IPS-NIHi7 (cell line): ENCODE measurements at regions not wholly inside any gene's neighbourhood (a gene's known extent, or its start where the extent isn't known, plus 50 kb on each side); places are given as distances from the start of the nearest gene placed in this dataset.

Source experiments
- DNase-seq: peaks from one replicate; pipeline ENCODE4 v3.0.0; 2012; ENCODE audit warnings: mixed read lengths; ENCODE audit errors: extremely low spot score

DNA sequence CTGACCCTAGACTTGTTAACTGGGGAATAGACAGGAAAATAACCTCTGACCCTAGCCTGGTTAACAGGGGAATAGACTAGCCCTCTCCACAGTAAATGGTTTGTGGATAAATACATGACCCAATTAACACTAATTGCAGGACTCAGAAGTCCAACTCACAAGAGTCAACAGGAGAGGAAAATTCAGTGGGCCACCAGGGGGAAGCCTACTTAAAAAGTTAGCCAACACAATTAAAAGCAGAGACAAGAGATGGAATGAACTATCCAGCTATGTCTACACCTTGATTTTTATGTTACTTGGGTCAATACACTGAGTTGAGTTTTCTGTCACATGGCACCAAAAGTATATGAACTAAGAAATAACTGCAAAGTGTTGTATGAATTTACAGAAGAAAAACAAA lies 158.8 kb upstream of the SLC39A10 start:
- DNase-seq: peak; percentile 31

DNA sequence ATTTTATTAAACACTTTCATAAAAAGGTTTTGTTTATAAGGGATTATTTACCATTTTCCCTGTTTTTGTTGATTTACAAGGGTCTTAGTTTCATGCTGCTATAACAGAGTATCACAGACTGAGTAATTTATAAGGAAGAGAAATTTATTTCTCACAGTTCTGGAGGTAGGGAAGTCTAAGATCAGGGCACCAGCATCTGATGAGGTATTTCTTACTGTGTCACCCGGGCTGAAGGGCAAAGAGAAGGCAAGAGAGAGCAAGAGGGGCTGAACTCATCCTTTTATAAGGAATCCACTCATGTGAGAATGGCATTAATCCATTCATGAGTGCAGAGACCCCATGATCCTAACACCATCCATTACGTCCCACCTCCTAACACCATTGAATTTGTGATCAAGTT lies 160.0 kb upstream of the SLC39A10 start:
- no peak for DNase-seq

DNA sequence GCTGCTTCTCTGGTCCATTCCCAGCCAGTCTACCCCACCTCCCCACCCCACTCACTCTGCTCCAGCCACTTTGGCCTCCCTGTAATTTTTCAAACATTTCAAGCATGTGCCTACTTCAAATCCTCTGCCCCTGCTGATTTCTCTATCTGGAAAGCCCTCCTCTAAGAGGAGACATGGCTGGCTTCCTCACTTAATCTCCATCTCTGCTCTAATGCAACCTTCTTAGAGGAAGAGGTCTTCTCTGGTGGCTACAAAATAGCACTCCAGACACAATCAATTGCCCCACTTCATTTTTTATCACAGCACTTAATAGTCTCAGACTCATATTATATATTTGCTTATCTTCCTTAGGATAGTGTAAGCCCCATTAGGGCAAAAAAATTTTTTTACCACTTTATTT lies 161.1 kb upstream of the SLC39A10 start:
- no peak for DNase-seq

DNA sequence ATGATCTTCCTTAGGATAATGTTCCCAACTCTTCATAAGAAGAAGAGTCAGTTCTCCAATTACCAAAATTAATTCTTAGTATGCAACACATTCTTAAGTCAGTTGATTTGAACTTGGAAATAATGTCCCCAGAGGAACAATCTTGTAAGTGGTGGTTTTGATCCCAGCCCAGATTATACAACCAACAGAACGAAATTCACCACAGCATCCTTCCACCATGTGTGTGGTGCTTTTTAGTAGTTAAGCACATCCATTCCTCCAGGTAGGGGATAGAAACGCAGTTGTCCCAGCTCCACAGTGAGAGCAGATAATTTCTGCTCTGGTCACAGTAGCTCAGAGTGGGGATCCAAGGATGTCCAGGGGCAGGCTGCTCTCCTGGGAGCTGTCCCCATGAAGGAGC lies 161.7 kb upstream of the SLC39A10 start:
- DNase-seq: no peak

DNA sequence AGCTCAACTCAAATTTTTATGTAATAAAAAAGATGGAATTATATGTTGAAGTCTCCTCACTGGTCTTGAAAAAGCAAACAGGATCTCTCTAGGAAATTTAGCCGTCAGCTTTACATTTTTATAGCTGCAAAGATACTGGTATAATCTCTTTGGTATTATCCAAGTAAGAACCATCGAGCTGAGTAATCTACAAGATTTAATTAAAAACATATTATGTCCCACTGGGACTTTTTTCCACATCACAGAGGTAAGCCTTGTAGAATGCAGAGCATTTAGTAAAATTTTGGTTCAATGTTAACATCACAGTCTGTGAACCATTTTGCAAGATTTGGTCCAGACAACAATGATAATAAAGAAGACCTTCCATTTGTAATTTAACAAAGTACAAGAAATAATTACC lies 162.6 kb upstream of the SLC39A10 start:
- no peak for DNase-seq

DNA sequence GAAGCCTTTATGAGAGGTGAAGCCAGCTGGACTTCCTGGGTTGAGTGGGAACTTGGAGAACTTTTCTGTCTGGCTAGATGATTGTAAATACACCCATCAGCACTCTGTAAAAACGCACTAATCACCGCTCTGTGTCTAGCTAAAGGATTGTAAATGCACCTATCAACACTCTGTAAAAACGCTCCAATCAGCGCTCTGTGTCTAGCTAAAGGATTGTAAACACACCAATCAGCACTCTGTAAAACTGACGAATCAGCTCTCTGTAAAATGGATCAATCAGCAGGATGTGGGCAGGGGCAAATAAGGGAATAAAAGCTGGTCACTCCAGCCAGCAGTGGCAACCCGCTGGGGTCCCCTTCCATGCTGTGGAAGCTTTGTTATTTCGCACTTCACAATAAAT lies 163.6 kb upstream of the SLC39A10 start:
- no peak for DNase-seq

DNA sequence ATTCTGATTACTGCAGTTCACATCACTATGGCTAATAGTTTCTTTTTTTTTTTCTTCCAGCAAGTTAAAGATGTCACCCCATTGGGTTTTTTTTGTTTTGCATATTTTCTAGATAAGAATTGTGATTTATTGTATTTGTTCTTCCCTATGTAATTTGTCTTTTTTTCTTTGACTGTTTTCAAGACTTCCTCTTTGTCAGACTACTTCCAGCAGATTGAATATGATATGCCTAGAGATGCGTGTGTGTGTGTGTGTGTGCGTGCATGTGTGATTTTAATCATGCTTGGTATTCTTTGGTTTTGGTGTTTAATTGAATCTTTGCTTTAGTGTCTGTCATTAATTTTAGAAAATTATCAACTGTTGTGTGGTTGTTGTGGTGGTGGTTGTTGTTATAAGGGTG lies 166.7 kb upstream of the SLC39A10 start:
- DNase-seq: no peak

DNA sequence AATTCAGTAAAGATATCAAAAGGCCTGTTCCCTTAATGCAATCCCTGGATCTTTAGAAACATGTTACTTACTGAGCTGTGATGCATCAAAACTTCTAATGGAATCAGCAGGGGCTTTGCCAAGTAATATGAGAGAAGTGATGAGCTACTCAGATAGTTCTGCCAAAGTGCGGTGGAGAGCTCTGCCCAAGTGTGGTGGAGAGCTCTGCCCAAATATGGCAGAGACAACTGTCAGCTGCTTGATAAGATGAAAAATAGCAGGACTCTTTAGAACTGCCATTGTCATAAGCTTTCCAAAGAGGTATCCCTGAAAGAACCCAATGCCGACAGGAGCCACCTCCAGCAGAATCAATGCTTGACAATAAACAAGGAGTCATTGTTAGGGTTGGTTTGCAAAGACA lies 167.9 kb upstream of the SLC39A10 start:
- DNase-seq: no peak

DNA sequence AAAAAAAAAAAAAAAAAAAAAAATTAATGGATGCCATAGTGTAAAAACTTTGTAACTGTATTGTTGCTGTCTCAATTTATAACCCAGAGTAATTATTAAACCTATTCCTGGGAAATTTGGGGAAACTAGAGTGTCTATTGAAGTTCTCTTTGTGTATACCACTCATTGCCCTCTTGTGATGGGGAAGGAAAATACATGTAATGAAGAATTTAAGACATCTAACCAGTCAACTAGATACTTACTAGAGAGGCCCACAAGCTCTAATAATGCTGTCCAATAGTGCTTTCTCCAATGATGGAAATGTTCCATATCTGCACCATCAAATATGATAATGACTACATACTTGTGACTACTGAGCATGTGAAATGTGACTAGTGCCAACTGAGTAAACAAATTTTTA lies 168.5 kb upstream of the SLC39A10 start:
- DNase-seq: no peak

DNA sequence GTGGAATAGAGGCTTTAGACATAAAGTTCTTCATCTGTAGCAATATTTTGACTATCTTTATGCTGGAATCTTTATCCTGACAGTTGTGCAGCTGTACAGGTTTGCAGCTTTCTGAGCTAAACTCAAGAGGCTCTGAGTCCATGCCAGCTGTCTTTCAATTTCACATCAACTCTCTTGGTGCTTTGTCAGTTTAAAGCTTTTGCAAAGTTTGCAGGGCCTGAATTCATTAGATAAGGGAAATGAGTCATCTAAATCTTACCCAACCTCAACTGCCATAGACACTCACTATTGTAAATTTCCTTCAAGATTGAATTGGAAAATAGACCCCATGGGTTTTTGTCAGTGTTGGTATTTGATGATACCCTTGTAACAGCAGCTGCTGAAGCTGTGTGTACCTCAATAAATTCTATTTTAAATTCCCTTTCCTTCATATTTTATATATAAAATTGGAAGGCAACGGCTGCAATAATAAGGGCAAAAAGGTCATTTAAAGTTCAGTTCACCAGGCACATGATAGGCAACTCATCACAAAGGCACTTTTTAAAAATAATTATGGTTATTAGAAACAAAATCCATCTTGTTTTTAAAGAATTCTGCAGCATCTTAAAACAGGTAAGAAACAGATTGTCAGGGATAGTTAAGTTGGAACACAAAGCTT lies 169.9 kb upstream of the SLC39A10 start:
- DNase-seq: no peak

DNA sequence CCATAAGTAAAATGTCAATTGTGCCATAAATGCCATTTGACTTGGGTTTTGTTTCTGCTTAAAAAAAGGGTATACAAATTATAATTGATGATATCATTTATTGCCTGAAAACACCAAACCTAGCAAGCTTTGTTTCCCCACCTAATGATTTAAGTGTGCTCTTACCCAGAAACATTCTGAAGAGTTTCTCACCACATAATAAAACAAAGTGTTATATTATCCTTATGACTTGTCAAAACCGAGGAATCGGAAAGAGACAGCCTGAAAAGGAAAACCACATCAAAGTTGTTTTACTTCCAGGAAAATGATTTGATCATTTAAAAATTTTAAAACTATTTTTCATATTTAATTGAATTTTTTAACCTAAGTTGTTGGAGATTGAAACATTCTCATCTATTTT lies 170.5 kb upstream of the SLC39A10 start:
- no peak for DNase-seq

DNA sequence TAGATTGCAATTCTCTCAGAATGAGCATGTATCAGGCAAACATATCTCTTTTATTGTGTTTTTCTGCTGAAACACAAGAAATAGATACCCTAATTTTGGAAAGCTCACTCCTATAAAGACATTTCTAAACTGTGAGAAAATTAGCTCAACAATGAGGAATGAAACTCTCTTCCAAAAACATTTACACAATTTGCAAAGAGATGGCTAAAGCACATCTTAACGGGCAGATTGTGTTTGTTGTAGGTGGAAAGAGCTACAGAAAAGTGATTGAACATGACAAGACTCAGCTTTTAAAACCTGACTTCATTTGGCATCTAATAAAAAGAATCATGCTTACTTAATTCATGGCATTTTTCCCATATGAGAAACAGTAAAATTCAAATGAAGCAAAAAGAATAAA lies 175.0 kb upstream of the SLC39A10 start:
- DNase-seq: no peak

DNA sequence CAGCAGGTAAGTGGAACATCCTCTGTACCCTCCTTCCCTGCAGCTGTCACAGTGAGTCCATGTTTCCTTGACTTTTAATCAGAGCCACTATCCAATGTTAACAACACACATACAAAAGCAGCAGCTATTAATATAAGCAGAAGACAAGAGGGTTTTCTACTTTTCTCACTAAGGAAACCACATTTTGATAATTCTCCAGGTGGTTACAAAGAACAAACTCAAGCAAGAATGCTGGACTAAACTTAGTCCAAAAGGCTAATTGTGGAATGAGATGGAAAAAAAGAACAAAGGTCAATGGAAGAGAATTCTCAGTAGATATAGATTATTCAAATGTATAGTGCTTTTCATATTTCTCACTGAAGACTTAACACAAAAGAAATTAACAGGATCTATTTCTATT lies 176.9 kb upstream of the SLC39A10 start:
- DNase-seq: no peak

DNA sequence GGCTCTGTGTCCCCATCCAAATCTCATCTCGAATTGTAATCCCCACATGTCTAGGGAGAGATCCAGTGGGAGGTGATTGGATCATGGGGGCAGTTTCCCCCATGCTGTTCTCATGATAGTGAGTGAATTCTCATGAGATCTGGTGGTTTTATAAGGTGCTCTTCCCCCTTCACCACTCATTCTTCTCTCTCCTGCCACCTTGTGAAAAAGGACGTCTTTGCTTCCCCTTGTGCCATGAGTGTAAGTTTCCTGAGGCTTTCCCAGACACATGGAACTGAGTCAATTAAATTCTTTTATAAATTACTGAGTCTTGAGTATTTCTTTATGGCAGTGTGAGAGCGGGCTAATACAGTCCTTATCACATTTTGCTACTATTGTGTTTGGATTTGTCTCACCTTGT lies 177.6 kb upstream of the SLC39A10 start:
- DNase-seq: no peak

DNA sequence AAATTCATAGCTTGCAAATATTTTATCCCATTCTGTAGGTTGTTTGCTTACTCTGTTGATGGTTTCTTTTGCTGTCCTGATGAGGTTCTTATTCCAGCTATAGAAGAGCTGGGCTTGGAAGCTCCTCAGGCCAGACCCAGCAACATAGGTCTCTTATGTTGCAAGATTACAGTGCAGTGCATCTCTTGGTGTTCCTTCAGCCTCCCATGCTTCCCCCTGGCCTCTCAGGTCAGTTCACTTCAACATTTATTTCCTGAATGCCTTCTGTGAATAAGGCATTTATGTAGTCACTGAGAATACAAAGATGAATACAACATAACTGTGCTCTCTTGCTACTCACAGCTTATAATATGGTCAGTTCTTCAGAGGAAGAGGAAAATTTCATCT lies 179.0 kb upstream of the SLC39A10 start:
- DNase-seq: no peak

DNA sequence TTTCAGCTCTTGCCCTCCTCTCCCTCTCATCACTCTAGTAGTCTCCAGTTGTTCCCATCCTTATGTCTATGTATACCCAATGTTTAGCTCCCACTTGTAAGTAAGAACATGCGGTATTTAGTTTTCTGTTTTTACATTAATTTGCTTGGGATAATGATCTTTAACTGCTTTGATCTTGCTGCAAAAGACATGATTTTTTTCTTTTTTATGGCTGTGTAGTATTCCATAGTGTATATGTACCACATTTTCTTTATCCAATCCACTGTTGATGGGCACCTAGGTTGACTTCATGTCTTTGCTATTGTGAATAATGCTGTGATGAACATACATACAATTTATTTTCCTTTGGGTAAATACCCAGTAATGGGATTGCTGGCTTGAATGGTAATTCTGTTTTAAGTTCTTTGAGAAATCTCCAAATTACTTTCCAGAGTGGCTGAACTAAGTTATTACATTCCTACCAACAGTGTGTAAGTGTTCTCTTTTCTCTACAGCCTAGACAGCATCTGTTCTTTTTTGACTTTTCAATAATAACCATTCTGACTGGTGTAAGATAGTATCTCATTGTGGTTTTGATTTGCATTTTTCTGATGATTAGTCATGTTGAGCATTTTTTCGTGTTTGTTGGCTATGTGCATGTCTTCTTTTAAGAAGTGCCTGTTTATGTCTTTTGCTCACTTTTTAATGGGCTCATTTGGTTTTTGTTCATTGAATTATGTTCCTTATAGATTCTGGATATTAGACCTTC lies 179.6 kb upstream of the SLC39A10 start:
- DNase-seq: no peak

DNA sequence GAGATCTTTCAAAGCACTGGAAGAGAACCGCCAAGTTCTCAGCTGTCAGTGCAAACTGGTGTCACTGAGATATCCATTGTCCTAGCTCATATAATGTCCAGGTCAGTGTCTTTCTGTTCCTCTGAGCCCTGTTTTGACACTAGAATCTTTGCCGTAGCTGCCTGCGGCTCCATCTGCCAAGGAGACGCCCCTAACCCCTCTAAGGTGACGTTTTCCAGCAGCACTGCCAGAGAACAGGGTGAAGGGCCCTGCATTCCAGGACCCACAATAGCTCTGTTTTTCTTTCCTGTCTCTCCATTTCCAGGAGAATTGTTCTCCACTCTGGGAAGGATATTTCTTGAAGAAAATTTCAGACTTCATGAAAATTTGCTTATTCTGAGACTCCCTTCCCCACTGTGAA lies 181.7 kb upstream of the SLC39A10 start:
- DNase-seq: no peak

DNA sequence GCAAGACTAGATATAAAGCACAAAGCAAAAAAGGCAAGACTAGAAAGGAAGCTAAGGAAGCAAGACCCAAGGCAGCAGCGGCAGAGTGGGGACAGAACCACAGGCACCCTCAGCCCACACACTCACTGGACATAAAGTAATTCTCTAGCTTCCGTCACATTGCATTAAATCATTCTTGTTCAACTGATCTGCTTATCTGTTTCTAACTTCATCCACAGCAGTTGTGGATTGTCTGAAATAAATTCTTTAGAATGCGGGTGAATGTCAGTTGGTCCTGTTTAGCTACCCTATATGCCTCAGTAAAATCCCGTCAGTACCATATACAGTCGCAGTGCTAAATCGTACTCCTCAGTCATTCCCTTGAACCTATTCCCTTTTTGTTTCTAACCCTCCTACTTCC lies 183.2 kb upstream of the SLC39A10 start:
- no peak for DNase-seq

DNA sequence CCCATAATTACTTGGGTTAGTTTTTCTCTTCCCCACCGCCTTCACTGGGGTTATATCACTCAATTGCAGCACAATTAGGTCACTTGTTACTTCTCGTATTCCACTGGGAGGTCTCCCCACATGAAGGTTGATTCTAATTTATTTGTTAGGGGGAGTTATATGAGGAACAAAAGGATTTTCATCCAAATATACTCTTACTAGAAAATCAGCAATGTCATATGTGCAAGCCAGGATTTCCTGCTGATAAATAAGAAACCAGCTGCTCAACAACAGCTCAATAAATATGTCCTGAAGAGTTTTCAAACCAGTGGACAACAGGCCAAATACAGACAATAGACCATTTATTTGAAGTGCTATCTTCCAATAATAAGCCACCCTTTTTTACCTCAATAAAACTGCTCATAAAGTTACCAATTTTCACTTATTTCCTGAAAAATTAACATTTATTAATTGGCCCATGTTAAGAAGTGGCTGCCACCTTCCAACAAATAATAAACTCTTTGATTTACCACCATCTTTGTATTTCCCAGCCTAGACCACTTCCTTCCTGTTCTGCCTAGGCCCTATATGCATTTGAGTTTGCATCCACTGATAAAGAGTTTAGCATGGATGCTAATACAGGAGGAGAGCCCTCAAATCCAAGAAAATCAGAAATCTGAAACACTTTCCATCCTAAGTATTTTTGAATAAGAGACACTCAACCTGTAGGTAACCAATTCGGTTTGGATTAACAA lies 184.4 kb upstream of the SLC39A10 start:
- DNase-seq: no peak

DNA sequence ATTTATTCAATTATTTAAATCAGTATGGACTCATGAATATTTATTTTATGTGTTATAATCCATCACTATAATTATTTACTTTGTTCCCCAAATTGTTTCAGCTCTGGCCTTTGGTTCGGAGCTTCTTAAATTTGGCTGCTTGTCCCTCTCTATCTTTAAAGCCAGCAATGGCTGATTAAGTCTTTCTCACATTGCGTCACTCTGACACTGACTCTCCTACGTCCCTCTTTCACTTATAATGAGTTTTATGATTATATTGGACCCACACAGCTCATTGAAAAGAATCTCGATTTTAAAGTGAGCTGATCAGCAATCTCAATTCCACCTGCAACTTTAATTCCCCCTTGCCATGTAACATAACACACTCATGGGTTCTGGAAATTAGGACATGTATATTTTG lies 185.2 kb upstream of the SLC39A10 start:
- DNase-seq: no peak

DNA sequence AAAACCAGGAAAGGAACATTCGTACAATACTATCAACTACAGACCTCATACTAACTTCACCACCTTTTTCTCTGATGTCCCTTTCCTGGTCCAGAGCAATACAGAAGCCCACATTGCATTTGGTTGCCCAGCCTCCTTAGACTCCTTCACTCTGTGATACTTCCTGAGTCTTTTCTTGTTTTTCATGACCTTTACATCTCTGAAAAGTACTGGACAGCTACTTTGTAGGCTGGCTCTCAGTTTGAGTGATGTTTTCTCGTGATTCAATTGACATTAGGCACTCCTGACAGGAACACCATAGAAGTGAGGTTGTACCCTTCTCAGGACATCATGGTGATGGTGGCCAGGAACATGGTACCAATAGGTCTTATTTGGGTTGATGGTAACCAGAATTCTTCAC lies 185.9 kb upstream of the SLC39A10 start:
- no peak for DNase-seq

DNA sequence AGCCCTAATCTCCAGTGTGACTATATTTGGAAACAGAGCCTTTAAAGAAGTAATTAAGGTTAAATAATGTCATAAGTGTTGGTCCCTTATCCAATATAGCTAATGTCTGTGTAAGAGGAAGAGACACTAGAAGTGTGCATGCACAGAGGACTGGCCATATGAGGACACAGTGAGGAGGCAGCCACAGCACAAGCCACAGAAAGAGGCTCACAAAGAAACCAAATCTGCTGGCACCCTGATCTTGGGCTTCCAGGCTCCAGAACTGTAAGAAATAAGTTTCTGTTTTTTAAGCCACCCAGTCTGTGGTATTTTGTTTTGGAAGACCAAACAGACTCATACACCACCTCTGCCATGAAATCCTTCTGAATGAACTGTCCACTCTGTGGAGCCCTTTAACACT lies 186.4 kb upstream of the SLC39A10 start:
- no peak for DNase-seq

DNA sequence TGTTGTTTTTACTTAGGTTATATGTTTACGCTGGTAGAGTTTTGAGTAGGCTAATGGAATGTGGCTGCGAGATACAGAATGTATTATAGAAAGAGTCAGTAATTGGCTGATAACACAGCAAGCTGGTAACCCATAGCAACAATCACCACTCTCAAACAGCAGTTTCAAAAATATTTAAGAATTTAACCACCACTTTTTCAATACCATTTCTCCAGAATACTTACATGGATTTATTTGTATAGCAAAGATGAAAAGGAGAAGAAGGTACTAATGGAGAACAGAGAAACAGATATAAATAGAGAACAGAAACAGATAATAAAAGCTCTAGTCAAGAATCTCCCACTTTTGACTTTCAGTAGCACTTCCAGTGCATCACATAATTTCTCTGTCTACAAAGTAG lies 188.3 kb upstream of the SLC39A10 start:
- no peak for DNase-seq
